ENCODE measurements at regions not wholly inside any gene's neighbourhood (a gene's known extent, or its start where the extent isn't known, plus 50 kb on each side); places are given as distances from the start of the nearest gene placed in this dataset.

DNA sequence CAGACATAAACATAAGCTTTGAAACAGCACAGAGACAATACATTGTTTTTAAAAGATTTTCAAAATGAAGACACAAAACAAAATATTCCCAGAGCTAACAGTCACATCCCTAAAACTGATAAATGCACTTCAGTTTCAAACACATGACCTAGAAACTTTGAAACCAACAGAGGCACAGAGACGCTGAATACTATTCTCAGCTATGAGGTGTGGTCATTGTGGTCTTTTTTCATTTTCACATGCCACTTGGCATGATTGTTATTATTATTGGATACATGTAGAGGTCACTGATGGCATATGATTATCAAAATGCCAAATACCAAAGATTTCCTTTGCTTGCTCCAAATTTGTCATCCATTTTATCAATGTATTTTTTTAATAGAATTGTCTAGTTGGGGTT is 306.9 kb downstream of the QKI start:
- no peak for DNase-seq

DNA sequence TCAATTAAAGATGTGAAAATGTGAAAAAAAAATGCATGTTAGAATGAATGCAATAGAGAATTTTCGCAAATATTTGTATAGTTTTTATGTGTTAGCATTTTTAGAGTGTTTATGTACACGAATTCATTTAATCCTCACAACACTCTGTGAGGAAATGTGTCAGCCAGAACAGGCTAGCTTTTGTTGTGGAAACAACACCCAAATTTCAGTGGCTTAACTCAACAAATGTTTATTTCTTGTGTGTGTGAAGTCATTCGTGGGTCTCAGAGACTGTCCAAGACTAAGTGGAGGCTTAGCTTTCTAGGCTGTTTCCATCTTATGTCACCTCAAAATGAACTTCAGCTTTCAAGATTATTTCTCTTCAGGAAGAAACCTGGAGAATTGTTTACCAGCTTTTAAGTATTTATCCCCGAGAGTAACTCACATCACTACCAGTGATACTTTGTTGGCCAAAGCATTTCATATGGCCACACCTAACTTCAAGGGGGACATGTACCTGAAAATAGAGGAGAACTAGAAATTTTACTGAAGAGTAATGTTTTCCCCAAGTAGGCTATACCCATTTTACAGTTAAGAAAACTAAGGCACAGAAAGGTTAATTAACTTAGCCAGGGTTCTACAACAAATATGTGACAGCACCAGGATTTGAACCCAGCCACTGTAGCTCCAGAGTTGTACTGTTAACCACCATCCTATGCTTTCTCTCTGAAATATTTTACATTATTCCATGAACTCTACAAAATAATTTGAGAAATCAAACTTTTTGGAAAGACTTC is 306.1 kb downstream of the QKI start:
- no peak for DNase-seq

DNA sequence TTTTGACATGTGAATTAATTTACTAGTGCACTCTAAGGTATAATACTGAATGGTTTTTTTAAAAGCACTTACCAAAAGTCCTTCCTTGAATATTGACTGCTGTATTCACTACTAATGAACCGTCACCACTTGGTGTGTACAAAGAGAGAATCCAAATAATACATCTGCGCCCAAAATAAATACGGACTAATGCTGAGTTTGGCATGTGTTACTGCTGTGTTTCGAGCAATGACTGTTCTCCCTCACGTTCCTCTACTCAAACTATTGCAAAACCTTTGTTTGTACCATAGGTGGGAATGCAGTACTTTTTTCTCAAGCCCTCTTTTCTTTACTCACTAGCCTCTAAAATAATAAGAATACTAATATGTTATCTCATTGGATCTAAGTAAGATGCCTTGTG is 305.5 kb downstream of the QKI start:
- no peak for DNase-seq

DNA sequence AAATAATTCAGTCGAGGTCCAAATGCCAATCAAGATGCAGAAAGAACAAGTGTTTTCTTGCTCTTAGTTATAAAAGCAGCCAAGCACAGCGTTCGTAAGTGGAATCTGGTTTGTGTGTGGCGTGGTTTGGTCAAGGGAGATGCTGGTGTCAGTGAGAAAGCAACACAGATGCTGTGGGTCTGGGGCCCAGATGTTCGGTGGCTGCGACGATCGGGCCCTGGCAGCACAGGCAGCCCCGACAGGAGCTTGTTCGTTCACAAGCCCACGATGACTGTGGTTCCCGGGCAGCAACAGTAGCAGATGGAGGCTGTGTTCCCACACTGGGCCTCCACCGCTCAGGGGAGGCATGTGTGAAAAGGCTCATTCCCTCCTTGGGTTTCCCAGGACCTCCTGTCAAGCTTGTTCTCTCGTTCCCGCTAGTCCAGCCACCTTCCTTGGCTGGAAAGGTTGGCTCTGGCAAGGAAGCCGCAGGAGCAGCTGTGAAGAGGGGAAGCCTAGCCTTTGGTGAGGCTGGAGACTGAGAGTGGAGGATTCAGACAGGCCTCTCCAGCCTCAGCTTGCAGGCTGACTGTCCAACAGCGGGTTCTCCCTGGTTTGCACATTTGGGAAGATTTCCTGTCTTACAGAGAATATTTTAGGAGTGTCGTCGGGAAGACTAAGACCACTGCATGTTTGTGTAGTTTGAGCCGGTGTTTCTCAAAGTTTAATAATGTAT is 304.7 kb downstream of the QKI start:
- DNase-seq: no peak

DNA sequence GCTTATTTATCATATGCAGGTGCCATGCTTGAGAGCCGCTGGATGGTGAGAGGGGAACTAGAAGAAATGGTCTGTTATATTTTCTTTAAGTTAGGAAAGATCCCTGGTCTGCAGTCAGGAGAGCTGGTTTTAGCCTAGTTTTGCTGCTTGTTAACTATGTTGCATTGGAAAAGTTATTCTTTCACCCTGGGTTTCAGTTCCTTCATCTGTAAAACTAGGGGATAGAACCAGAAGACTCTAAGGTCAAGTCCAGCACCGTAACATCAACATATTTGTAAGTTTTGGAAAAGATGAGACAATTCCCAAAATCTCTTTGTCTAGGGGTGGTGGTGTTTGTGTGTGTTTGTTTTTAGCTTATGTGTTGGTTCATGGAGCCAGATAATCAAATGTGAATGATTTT is 304.0 kb downstream of the QKI start:
- no peak for DNase-seq

DNA sequence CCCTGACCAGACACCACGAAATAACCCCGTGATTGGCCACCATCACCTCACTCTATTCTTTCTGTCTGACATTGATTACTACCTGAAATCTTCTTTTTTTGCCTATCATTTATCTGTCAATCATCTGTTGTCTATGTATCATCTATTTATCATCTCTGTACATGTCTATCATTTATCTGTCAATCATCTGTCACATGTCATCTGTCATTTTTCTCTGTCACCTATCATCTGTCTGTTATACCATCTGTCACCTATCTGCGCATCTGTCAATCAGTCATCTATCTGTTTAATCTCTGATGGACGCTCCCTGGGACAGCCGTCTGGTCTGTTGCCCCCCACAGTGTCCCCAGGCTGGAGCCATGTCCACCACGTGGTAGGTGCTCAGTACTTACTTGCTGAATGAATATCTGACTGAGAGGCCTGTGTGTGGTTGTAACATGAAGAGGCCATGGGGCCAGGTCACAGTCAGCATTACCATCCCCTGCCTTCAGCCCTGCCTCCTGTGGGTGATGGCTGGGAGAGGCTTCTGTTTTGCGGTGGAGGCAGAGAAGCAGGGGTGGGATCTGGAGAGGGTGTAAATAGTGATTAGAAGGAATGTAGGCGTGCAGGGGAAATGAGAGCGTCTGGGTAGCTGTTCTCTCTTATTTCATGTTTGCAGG is 302.7 kb downstream of the QKI start:
- no peak for DNase-seq

DNA sequence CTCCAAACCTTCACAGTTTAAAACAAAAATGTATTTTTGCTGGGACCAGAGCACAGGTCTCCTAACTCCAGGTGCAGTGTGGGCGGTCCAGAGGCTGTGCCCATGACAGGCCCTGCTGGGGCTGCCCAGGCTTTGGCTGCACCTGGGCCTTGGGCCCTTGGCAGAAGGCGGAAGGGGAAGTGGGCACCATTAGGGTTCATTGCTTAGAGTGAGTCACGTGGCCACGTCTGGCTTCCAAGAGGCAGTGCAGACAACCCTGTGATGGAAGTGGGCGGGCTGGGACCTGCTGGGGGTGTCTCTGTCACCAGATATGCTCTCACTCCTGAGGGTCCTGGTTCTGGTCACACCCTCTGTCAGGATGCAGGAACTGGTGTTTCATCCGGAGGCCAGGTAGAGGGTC is 302.2 kb downstream of the QKI start:
- no peak for DNase-seq

DNA sequence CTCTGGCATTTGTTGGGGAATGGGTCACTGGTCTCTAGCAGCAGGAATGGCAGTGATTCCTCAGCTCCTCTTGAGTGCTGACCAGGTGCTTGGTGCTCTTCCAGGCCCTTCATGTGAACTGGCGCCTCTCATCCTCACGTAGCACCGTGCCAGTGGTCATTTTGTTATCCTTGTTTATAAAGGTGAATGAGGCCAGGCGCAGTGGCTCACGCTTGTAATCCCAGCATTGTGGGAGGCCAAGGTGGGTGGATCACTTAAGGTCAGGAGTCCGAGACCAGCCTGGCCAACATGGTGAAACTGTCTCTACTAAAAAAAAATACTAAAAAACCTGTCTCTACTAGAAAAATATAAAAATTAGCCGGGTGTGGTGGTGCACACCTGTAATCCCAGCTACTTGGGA is 301.3 kb downstream of the QKI start:
- DNase-seq: no peak

DNA sequence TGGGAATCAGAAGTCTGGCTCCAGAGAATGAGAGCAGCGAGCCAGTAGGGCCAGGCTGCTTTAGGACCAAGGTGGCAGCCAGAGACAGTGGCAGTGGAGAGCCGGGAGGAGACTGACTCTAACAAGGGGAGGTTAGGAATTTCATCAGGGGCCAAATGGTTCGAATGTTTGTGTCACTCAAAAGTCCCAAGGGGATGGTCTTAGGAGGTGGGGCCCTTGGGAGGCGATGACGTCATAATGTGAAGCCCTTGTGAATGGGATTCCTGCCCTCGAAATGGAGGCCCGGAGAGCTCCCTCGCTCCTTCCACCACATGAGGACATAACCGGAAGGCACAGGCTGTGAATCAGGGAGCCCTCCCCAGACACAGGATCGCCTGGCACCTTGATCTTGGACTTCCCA is 299.7 kb downstream of the QKI start:
- DNase-seq: no peak

DNA sequence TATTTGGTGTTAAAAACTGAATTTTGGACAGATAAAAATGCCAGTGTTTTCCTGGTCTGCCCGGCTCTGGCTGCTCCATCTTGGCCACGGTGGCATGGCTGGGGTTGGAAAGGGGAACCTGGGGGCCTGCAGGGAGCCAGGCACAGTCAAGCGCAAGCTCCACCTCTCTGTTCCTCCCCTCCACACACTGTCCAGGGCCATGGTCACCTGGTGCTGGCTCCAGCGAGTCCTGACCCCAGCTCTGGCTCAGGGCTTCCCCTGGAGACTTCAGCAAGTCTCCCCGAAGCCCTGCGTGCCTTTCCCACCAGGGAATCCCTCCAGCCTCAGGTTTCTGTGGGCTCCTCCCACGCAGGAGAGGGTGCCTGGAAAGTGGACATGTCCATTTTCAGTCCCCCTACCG is 298.5 kb downstream of the QKI start:
- DNase-seq: no peak

DNA sequence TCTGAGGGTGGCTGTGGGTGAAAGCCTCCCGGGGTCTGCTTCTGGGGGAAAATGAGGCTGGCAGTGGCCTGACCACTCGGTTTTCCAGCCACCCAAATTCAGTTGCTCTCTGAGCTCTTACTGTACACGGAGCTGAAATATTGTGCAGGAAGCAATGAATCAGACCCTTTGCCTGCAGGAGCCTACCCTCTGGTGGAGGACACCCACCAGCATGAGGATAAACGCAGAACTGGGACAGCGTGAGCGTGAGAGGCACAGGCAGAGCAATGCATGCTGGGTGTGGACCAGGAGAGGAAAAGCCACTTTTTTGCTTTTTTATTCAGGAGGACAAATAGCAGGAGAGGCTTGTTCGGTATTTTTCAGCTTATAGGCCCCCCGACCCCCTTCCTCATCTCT is 298.0 kb downstream of the QKI start:
- no peak for DNase-seq

DNA sequence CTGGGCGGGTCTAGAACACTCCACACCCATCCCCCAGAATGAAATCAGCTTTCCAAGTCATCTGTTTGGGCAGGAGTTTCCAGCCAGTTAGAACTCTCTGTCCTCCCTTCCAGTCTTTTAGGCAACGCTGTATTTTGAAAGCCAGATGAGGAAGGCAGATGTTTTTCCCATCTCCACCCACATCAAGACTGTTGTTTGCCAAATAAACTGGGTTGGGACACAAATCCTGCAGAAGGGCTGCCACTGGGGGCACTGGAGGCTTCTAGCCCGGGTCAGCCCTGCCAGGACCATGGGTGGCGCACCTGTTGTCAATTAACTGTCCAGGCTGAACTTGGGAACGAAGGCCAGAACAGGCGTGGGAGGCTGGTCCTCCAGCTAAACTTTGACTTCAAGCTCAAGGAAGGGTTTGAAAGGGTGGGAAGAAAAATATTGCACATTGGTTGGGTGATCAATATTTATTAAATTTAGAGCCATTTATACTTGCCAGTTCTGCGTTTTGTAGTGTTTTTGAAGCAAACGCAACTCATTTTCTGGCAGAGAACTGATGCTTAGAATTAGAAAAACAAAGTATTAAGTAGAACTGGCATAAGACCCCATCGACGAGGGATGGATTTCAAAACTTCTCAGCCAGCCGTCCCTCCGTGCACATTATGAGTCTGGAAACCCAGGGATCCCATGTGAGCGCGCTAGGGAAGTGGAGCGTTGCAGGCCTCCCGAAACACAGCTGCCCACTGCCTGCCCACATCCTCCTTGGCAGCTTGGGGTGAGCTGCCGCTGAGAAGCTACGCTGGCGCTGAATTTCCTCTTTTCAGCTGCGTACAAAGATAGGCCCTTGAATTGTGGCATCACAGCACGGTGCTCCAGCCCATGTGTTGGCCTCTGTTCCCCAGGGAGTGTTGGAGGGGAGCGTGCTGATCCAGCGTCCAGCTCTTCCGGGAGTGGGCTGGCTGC is 297.4 kb downstream of the QKI start:
- no peak for DNase-seq

DNA sequence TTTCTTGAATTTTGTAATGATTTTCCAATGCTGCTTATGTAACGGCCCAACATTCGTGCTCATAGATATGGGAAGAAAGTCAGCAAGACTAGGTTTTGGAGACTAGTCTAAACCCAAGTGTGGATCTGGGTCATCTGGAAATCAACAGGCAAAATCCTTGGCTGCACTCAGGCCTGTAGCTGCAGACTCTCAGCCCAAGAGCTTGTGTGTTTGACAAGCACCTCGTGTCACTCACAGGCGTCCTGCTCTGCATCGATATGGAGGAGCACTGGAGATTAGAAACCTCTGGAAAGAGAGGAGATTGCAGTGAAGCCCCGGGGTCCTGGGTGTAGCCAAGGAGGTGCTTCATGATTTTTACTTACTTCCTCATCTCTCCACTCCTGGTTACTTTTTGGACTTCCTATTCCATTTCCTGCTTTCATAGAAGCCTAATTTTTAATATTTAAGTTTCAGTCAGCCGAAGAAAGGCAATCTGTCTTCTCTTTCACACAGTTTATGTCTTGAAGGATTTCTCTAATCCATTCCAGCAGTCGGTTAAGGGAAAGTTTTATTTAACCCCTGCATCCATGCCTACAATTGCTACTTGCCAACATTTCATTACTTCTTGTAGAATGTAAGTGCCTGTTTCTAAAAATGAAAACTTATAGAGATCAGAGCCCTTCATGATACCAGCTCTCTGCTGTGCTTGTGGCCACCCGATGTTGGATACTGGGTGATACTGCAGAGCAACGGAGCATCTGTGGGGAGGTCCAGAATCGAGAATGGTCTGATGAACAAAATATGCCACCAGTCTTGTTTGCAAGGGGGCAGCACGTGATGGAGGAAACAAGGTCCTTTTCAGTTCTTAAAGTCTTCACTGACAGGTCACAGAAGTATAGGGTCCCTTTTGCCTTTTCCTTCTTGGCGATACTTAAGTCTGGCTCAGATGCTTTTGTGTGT is 296.3 kb downstream of the QKI start:
- DNase-seq: no peak

DNA sequence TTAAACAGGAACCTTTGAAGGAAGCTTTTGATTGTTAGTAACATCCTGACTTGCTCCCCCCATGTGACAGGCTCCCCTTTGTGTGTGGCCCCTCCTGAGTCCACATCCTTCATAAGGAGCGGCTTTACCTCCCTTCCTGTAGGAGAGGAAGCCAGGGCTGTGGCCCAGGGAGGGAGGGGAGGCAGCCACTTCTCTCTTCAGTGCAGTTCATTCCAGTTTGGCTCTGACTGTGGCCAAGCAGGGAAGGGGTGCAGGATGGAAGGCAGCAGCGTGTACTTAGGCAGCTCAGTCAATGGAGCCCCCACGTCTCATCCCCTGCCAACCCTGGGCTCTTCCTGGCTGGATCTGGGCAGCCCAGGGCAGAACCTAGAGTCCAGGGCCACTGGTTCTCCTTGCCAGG is 295.2 kb downstream of the QKI start:
- no peak for DNase-seq

DNA sequence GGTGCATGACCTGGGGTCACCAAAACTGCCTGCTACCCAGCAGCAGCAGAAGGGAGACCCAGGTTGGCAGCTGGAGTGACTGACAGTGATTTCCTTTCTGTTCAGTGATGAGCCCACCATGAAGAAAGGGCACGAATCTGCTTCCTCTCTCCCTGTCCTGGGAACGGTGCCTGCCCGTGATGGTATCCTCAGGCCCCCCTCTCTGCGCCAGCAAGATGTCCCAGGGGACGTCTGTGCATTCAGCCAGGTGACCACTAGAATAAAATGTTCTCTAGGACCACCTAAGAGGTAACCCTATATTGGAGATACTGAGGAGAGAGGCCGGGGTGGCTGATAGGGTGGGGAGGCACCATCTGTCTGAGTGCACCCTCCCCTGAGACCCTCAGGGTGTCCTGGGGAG is 294.7 kb downstream of the QKI start:
- no peak for DNase-seq

DNA sequence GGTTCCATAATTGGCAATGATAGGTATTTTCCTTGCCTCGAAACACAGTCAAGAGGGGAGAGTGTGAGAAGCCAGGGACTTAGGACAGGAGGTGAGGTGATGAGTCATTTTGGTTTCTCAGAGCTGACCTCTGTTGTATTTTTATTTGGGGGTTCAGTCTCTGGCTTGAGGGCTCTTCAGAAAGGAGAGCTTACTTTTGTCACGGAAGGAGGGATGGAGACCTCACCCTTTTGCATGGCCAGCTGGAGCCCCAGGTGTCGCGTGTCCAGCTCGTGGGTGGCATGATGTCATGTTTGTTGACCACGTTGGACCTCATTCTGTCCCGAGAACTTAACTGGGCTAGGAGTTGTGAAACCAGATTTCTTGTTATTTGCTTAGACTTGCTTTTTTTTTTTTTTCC is 293.9 kb downstream of the QKI start:
- no peak for DNase-seq

DNA sequence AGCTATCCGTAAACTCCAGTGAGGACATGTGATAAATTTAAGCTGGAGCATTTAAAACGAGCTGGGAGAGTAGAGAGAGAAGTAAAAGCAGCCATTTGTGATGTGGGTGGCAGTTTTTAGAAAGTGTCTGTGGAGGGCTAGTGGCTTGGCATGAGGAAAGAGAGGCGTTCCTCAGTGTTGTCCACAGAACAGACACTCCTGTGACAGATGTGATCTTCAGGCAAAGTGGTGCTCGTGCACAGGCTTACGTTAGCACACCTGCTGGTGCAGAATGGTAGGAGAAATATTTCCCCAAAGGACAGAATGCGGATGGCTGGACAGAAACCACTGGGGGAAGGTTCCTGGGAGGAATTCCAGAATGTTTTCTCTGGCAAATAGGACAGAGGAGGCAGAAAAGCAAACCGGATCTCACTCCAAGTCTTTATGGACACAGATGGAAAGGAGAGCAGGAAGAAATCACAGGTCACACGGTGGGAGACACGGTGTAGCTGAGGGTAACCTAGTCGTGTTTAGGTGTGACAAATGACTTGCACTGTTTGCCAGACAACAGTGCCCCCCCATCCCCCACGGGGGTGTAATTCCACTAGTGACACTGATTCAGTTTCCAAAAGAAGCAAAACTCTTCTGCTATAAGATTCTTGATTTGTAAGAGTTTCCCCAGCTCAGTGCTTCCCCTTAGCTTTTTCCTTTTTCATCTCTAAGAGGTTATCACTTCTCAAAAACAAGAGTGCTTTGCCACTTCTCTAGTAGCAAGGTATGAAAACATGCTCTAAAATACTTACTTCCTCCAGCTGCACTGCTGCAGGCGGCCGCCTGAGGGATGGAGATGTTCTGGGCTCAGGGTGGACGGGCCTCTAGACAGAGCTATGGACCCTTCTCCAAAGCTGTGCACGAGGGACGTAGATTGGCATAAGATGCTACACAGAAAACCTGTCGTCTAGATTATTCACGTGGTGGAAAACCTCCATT is 293.2 kb downstream of the QKI start:
- DNase-seq: no peak

DNA sequence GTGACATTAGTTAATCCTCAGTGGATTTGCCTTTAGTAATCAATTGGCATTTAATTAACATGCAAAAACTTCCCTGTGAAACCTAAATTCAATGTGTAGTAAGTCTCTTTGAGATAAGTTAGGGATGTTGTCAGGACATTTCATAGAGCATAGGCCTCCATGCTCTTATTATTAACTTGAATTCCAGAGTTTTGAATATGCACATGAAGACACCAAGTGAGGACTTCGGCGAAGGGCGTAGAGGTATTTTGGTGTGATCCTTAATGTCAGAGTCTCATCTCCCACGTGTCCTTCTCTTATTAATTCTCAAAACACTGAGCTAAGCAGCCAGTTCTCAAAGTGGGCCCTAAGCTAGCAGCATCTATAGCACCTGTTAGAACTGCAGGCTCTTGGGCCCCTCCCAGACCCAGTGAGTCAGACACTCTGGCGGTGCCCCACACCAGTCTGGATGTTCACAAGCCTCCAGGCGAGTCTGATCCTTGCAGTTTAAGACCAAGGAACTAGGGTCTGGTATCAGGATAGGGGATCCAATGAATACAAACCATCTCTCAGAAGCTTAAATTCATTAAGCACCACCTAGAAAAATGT is 292.1 kb downstream of the QKI start:
- DNase-seq: no peak

DNA sequence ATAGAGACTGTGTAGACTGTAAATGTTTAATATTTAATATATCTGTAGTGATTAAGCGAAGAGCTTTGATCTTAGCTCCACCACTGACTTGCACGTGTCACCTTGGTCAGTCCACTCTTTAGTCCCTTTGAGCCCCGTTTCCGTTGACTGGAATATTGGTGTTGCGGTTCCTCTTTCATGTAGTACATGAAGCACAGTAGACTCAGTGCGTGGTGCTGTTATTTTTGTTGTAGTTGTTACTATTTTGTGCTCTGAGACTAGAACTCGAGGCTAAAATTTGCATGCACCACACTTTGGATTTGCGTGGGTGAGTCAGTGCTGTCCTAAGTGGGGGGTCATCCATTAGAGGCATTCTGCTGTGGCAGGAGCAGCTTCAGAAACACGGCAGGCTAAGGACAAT is 291.4 kb downstream of the QKI start:
- no peak for DNase-seq

DNA sequence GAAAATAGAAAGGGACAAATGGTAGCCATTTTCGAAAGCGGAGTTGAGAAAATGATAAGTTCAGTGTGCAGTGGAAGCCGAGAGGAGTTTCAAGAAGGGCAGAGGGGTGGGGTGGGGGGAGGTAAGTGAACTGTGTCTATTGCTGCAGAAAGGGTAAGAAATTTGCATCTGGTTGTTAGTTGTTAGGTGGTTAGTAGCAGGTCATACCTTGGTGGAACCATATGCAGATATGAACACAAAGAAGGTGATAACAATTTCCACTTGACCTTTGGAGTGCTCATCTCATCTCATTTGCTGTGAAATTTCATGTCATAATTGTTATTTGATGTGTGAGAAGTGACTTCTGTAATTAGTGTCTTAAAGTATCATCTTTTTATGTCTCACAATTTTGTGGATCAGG is 288.2 kb downstream of the QKI start:
- no peak for DNase-seq
